Breast epithelium (tissue), 4 donors: ENCODE measurements at regions not wholly inside any gene's neighbourhood (a gene's known extent, or its start where the extent isn't known, plus 50 kb on each side); places are given as distances from the start of the nearest gene placed in this dataset.

Source experiments
- DNase-seq, 2 donors: peaks; one replicate each; pipeline ENCODE4 v3.0.0-alpha.2; 2019; ENCODE audit warnings: low spot score in 2 of 2
- H3K27ac ChIP-seq, 2 donors: fragments of 200-600 bp; sonication (generic) in 1 of 2; one replicate each; pipeline ENCODE4 v1.5.1; 2016 to 2019; ENCODE audit warnings: mild to moderate bottlenecking in 1 of 2
- H3K27me3 ChIP-seq, 2 donors: fragments of 200-600 bp; sonication (generic) in 1 of 2; one replicate each; pipeline versions ENCODE4 v1.5.1 to v1.6.0; 2017 to 2019; ENCODE audit warnings: control low read depth in 1 of 2, mild to moderate bottlenecking in 1 of 2
- H3K36me3 ChIP-seq: fragments of 200-600 bp; one replicate; pipeline ENCODE4 v1.5.1; 2019
- H3K4me1 ChIP-seq, 2 donors: fragments of 200-600 bp; sonication (generic); one replicate each; pipeline ENCODE4 v1.5.1; 2016 to 2019; ENCODE audit warnings: control low read depth in 1 of 2
- H3K4me3 ChIP-seq, 3 donors: fragments of 200-600 bp; sonication (generic); 1 replicate in 2 of 3; 2 replicates in 1 of 3; pipeline ENCODE4 v1.5.1; 2016 to 2019; ENCODE audit warnings: mild to moderate bottlenecking in 3 of 3, moderate library complexity in 2 of 3
- H3K9me3 ChIP-seq, 2 donors: fragments of 200-600 bp; sonication (generic) in 1 of 2; one replicate each; pipeline ENCODE4 v1.5.1; 2016 to 2019; ENCODE audit warnings: control low read depth in 1 of 2
- CTCF ChIP-seq, 3 donors: fragments of 450-650 bp; IDR thresholded peaks; one replicate each; pipeline ENCODE4 v1.5.1; 2016 to 2017; ENCODE audit warnings: antibody characterized with exemption in 3 of 3, mild to moderate bottlenecking in 3 of 3, moderate library complexity in 3 of 3
- POLR2A ChIP-seq: fragments of 450-650 bp; IDR thresholded peaks from one replicate; pipeline ENCODE4 v1.6.1; 2016; ENCODE audit warnings: antibody characterized with exemption, mild to moderate bottlenecking, moderate library complexity
- POLR2AphosphoS5 ChIP-seq, 3 donors: sonication (generic); formaldehyde crosslinking; IDR thresholded peaks; one replicate each; pipeline ENCODE4 v1.6.1; 2017; ENCODE audit warnings: antibody characterized with exemption in 3 of 3
- intact Hi-C: fragments of 100-400 bp; cut with DNase I; formaldehyde crosslinking; loops from one replicate; pipeline ENCODE4 v1.15.1; 2023; ENCODE audit warnings: low total_unique reads

DNA sequence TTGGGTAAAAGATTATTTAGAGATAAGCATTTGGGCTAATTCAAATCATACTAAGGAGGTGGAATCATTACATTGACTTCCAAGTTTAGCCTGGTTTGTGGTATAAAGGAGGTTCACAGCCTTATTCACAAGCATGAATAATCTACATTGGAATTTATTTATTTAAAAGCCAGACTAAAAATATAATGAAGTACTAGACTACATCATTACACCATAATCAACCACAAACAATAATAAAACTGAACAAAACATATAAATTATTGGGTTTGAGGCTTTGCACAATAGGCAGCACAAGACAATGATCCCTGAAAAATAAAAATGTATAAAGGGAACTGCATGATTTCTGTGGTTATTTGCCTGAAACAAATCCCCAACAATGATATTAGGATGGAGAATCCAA, 314.0 kb downstream of the GBA3 start:
- Histone ChIP-seq H3K27ac (no peak overlapping the region), H3K9me3 (peaks cover 6 to 7% of the 10 kb centered on the region in 2 donors), H3K4me3 (no peak overlapping the region), H3K4me1 (no peaks in the 10 kb centered on the region), H3K27me3 (no peaks in the 10 kb centered on the region), H3K36me3 (no peaks in the 10 kb centered on the region)
- TF ChIP-seq POLR2AphosphoS5 (IDR thresholded peaks at IDR 0.05) (no peak), POLR2A (no peak), CTCF (IDR thresholded peaks at IDR 0.05) (no peak)
- intact Hi-C loops, result no loop called here
- no peak for DNase-seq

GRCh38 chr4:23005691-23006090, 313.0 kb downstream of the GBA3 start:
- Histone ChIP-seq H3K4me1 (no peaks in the 10 kb centered on the region), H3K27me3 (no peaks in the 10 kb centered on the region), H3K27ac (no peak overlapping the region), H3K4me3 (no peak overlapping the region), H3K9me3 (peaks cover 6 to 7% of the 10 kb centered on the region in 2 donors), H3K36me3 (no peaks in the 10 kb centered on the region)
- DNase-seq, result no peak
- intact Hi-C loops, result no loop called here
- TF ChIP-seq POLR2A (no peak), POLR2AphosphoS5 (IDR thresholded peaks at IDR 0.05) (no peak), CTCF (IDR thresholded peaks at IDR 0.05) (no peak)

DNA sequence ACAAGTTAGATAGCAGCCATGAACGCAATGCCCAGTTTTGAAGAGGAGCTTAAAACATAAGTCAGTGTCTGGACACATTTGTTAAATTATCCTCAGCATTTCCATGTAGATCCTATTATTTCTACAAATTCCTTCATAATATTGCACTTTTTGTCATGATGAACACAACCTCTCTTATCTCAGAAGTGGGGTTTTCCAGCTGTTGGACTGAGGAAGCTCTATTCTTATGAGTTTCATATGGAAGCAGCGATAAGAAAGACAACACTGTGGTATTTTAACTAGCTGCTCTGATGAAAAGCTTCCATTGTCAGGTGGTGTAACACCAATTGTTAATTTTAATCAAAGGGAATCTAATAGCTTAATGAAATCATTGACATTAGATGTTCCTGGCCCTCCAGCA, 308.7 kb downstream of the GBA3 start:
- no peak overlapping the region for H3K27ac ChIP-seq
- no peaks in the 10 kb centered on the region for H3K36me3 ChIP-seq
- no peaks in the 10 kb centered on the region for H3K4me1 ChIP-seq
- intact Hi-C loops, result no loop called here
- TF ChIP-seq CTCF (IDR thresholded peaks at IDR 0.05) (no peak), POLR2AphosphoS5 (IDR thresholded peaks at IDR 0.05) (no peak), POLR2A (no peak)
- H3K9me3 ChIP-seq, result no peaks in the 10 kb centered on the region
- DNase-seq, result no peak
- no peaks in the 10 kb centered on the region for H3K27me3 ChIP-seq
- no peak overlapping the region for H3K4me3 ChIP-seq

GRCh38 chr4:22999419-22999818, 306.7 kb downstream of the GBA3 start:
- no peaks in the 10 kb centered on the region for H3K27me3 ChIP-seq
- no peaks in the 10 kb centered on the region for H3K36me3 ChIP-seq
- no peak overlapping the region for H3K27ac ChIP-seq
- H3K4me1 ChIP-seq, result no peaks in the 10 kb centered on the region
- intact Hi-C loops, result no loop called here
- TF ChIP-seq POLR2A (no peak), POLR2AphosphoS5 (IDR thresholded peaks at IDR 0.05) (no peak), CTCF (IDR thresholded peaks at IDR 0.05) (no peak)
- H3K9me3 ChIP-seq, result no peaks in the 10 kb centered on the region
- DNase-seq, result no peak
- no peak overlapping the region for H3K4me3 ChIP-seq

DNA sequence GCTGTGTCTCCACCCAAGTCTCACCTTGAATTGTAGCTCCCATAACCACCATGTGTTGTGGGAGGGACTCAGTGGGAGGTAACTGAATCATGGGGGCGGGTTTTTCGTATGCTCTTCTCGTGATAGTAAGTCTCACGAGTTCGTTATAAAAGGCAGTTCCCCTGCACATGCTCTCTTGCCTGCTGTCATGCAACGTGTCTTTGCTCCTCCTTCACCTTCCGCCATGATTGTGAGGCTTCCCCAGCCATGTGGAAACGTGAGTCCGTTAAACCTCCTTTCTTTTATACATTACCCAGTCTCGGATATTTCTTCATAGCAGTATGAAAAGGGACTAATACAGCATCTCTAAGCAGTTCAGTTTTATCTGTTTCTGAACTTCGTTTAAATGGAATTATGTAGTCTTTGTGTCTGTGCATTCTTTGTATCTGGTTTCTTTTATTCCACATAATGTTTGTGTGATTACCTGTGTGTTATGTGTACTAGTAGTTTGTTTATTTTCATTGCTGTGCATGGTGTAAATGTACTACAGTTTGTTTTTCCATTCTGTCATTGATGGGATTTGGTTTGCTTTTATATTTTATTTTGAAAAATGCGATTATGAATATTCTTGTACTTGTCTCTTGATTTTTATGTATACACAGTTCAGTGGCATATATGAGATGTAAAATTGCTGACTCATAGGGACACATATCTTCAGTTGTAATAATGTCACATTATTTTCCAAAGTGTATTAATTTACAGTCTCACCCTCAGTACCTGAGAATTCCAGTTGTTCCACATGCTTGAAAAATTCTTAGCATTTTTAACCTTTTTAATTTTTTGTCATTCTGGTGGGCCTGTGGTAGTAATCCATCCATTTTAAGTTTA, 304.9 kb downstream of the GBA3 start:
- intact Hi-C loops, result no loop called here
- TF ChIP-seq POLR2AphosphoS5 (IDR thresholded peaks at IDR 0.05), result no peak
- TF ChIP-seq CTCF (IDR thresholded peaks at IDR 0.05), result no peak

More for the DNA sequence above, 304.9 kb downstream of the GBA3 start:
- H3K4me3 ChIP-seq, result no peak overlapping the region
- H3K27ac ChIP-seq, result no peak overlapping the region
- no peaks in the 10 kb centered on the region for H3K36me3 ChIP-seq
- DNase-seq, result no peak
- no peaks in the 10 kb centered on the region for H3K4me1 ChIP-seq
- H3K27me3 ChIP-seq, result no peaks in the 10 kb centered on the region
- H3K9me3 ChIP-seq, result no peaks in the 10 kb centered on the region
